ENCODE measurements at regions not wholly inside any gene's neighbourhood (a gene's known extent, or its start where the extent isn't known, plus 50 kb on each side); places are given as distances from the start of the nearest gene placed in this dataset.

- H3K27me3 ChIP-seq = no peaks in the 10 kb centered on the region
- H3K4me3 ChIP-seq = no peak overlapping the region
- no peak for TF ChIP-seq CTCF (IDR thresholded peaks at IDR 0.05)
- DNase-seq (no peak), ATAC-seq (no peak)
- H3K4me1 ChIP-seq = no peaks in the 10 kb centered on the region
- 96 to 100% methylated on average over 1 of the region's 1 CpG for WGBS, 2 donors
- no peaks in the 10 kb centered on the region for H3K36me3 ChIP-seq
- peaks cover 0 to 16% (median 0%) of the 10 kb centered on the region in 11 donors for H3K9me3 ChIP-seq
- no peak overlapping the region for H3K27ac ChIP-seq
- intact Hi-C loops (cut with DNase I) = no loop called here
These were observed 66.6 kb downstream of the NEURL3 start for GRCh38 chr2:96438589-96438988.

GRCh38 chr2:96437512-96437911 is 67.6 kb downstream of the NEURL3 start:
- WGBS, 2 donors = 70 to 74% methylated on average over 2 of the region's 2 CpGs
- H3K4me1 ChIP-seq = no peaks in the 10 kb centered on the region
- intact Hi-C loops (cut with DNase I) = no loop called here
- H3K36me3 ChIP-seq = no peaks in the 10 kb centered on the region
- DNase-seq = no peak
- no peak overlapping the region for H3K27ac ChIP-seq
- H3K27me3 ChIP-seq = no peaks in the 10 kb centered on the region
- peaks cover 0 to 16% (median 0%) of the 10 kb centered on the region in 11 donors for H3K9me3 ChIP-seq
- ATAC-seq = no peak
- no peak overlapping the region for H3K4me3 ChIP-seq
- TF ChIP-seq CTCF (IDR thresholded peaks at IDR 0.05) = no peak

GRCh38 chr2:96436961-96437360 is 68.2 kb downstream of the NEURL3 start:
- WGBS, 2 donors = 70 to 79% methylated on average over 2 of the region's 2 CpGs
- intact Hi-C loops (cut with DNase I) = no loop called here

GRCh38 chr2:96436416-96436815 is 68.7 kb downstream of the NEURL3 start:
- Histone ChIP-seq H3K27ac (no peak overlapping the region), H3K4me1 (peaks cover 0 to 6% (median 0%) of the 10 kb centered on the region in 9 donors), H3K4me3 (no peak overlapping the region), H3K27me3 (no peaks in the 10 kb centered on the region), H3K36me3 (no peaks in the 10 kb centered on the region), H3K9me3 (peaks cover 0 to 16% (median 0%) of the 10 kb centered on the region in 11 donors)
- intact Hi-C loops (cut with DNase I) = no loop called here
- ATAC-seq (no peak), DNase-seq (no peak)
- WGBS, 2 donors = 69 to 84% methylated on average over 2 of the region's 2 CpGs
- TF ChIP-seq CTCF (IDR thresholded peaks at IDR 0.05) = no peak

More at GRCh38 chr2:96436961-96437360, 68.2 kb downstream of the NEURL3 start:
- DNase-seq (no peak), ATAC-seq (no peak)
- Histone ChIP-seq H3K9me3 (peaks cover 0 to 16% (median 0%) of the 10 kb centered on the region in 11 donors), H3K4me3 (no peak overlapping the region), H3K27ac (no peak overlapping the region), H3K4me1 (peaks cover 0 to under 1% (median 0%) of the 10 kb centered on the region in 9 donors), H3K27me3 (no peaks in the 10 kb centered on the region), H3K36me3 (no peaks in the 10 kb centered on the region)
- no peak for TF ChIP-seq CTCF (IDR thresholded peaks at IDR 0.05)
